ENCODE measurements at regions not wholly inside any gene's neighbourhood (a gene's known extent, or its start where the extent isn't known, plus 50 kb on each side); places are given as distances from the start of the nearest gene placed in this dataset.

DNA sequence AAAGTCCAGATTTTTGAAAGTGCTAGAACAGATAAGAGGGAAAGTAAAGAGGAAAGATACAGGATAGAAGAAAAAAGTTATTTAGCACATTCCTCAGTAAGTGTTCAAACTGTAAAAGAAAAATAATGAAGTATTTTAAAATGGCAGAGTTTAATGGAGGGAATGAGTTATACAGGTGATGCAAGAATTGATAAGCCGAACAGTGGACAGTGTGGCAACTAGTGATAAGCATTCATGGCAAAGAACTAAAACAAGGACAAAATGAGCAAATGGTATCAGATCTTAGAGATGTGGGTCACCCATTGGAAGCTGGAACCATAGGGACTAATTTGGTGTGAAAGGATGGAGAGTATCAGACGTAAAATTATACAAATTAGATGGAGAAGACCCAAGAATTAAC is 622.9 kb upstream of the SGO1 start:
- Histone ChIP-seq H3K9me3 (ENCODE audit: control insufficient read depth in 2 of 3, insufficient read depth in 1 of 3, low read length in 3 of 3) (no peaks in the 10 kb centered on the region), H3K36me3 (ENCODE audit: control insufficient read depth in 2 of 3, insufficient read depth in 3 of 3, low read length in 3 of 3) (no peaks in the 10 kb centered on the region), H3K4me1 (ENCODE audit: control insufficient read depth in 2 of 3, insufficient read depth in 2 of 3, low read depth in 1 of 3, low read length in 3 of 3) (no peaks in the 10 kb centered on the region), H3K4me3 (ENCODE audit: low read length in 3 of 3) (no peak overlapping the region), H3K27me3 (ENCODE audit: control insufficient read depth, insufficient read depth, low read length) (no peaks in the 10 kb centered on the region), H3K9ac (ENCODE audit: low read length in 3 of 3) (no peak overlapping the region), H3K27ac (ENCODE audit: low read depth in 2 of 2, low read length in 2 of 2) (no peak overlapping the region)
- no peak for FAIRE-seq
- TF ChIP-seq, protein P1, sequence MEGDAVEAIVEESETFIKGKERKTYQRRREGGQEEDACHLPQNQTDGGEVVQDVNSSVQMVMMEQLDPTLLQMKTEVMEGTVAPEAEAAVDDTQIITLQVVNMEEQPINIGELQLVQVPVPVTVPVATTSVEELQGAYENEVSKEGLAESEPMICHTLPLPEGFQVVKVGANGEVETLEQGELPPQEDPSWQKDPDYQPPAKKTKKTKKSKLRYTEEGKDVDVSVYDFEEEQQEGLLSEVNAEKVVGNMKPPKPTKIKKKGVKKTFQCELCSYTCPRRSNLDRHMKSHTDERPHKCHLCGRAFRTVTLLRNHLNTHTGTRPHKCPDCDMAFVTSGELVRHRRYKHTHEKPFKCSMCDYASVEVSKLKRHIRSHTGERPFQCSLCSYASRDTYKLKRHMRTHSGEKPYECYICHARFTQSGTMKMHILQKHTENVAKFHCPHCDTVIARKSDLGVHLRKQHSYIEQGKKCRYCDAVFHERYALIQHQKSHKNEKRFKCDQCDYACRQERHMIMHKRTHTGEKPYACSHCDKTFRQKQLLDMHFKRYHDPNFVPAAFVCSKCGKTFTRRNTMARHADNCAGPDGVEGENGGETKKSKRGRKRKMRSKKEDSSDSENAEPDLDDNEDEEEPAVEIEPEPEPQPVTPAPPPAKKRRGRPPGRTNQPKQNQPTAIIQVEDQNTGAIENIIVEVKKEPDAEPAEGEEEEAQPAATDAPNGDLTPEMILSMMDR (IDR thresholded peaks at IDR 0.05; ENCODE audit: borderline replicate concordance, extremely low read depth, insufficient read depth) = no peak
- DNase-seq = no peak
- intact Hi-C loops (cut with DNase I) = no loop called here

DNA sequence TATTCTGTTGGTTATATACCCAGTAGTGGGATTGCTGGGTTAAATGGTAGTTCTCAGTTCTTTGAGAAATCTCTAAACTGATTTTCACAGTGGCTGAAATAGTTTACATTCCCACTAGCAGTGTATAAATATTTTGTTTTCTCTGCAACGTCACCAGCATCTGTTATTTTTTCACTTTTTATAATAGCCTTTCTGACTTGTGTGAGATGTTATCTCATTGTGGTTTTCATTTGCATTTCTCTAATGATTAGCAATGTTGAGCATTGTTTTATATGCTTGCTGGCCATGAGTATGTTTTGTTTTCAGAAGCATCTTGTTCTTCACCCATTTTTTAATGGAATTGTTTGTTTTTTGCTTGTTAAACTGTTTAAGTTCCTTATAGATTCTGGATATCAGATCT is 612.7 kb upstream of the SGO1 start:
- no peak for FAIRE-seq
- peaks cover 0 to 12% (median 0%) of the 10 kb centered on the region in 3 donors for H3K9me3 ChIP-seq (ENCODE audit: control insufficient read depth in 2 of 3, insufficient read depth in 1 of 3, low read length in 3 of 3)
- H3K9ac ChIP-seq (ENCODE audit: low read length in 3 of 3) = no peak overlapping the region
- H3K27me3 ChIP-seq (ENCODE audit: control insufficient read depth, insufficient read depth, low read length) = no peaks in the 10 kb centered on the region
- no peaks in the 10 kb centered on the region for H3K36me3 ChIP-seq (ENCODE audit: control insufficient read depth in 2 of 3, insufficient read depth in 3 of 3, low read length in 3 of 3)
- no peaks in the 10 kb centered on the region for H3K4me1 ChIP-seq (ENCODE audit: control insufficient read depth in 2 of 3, insufficient read depth in 2 of 3, low read depth in 1 of 3, low read length in 3 of 3)
- TF ChIP-seq, protein P1 (IDR thresholded peaks at IDR 0.05; ENCODE audit: borderline replicate concordance, extremely low read depth, insufficient read depth) = no peak
- no peak for DNase-seq
- no peak overlapping the region for H3K4me3 ChIP-seq (ENCODE audit: low read length in 3 of 3)
- intact Hi-C loops (cut with DNase I) = no loop called here
- H3K27ac ChIP-seq (ENCODE audit: low read depth in 2 of 2, low read length in 2 of 2) = no peak overlapping the region

DNA sequence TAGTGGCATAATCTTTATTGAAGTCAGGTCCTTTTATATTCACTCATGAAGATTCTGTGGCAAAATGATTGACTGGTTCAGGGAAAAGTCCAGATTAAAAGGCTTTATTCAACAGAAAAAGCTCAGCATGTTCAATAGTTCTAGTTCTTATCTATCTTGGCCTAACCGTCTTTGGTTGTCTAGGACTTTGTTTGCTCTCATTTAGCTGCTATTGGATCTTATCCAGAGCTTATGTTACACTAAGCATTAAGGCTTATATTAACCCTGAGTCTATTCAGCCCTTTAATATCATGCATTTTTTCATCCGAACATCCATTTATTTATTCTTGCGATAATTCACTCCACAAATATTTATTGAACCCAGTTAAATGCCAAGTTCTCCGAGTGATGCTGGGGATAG is 601.0 kb upstream of the SGO1 start:
- H3K4me1 ChIP-seq (ENCODE audit: control insufficient read depth in 2 of 3, insufficient read depth in 2 of 3, low read depth in 1 of 3, low read length in 3 of 3) = no peaks in the 10 kb centered on the region
- intact Hi-C loops (cut with DNase I) = no loop called here
- FAIRE-seq = no peak

DNA sequence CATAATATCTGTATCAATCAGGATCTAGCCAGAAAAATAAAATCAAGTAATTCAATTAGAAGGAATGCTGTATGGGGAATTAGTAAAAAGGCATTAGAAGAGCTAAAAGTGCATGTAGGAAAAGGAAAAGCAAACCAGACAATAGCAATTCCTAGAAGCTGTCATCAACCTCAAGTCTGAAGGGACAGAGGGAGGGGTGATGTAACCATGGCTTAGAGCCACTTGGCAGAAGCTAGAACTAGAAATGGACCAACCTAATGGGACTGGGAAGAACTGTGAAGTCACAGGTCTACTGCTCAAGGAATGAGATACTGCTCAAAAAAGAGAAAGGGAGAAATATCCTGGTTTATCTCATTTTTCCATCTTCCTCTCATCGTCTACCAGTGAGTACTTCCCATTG is 590.7 kb upstream of the SGO1 start:
- Histone ChIP-seq H3K36me3 (ENCODE audit: control insufficient read depth in 2 of 3, insufficient read depth in 3 of 3, low read length in 3 of 3) (no peaks in the 10 kb centered on the region), H3K4me1 (ENCODE audit: control insufficient read depth in 2 of 3, insufficient read depth in 2 of 3, low read depth in 1 of 3, low read length in 3 of 3) (no peaks in the 10 kb centered on the region), H3K9ac (ENCODE audit: low read length in 3 of 3) (no peak overlapping the region), H3K27me3 (ENCODE audit: control insufficient read depth, insufficient read depth, low read length) (no peaks in the 10 kb centered on the region), H3K27ac (ENCODE audit: low read depth in 2 of 2, low read length in 2 of 2) (no peak overlapping the region), H3K4me3 (ENCODE audit: low read length in 3 of 3) (no peak overlapping the region), H3K9me3 (ENCODE audit: control insufficient read depth in 2 of 3, insufficient read depth in 1 of 3, low read length in 3 of 3) (no peaks in the 10 kb centered on the region)
- DNase-seq (no peak), FAIRE-seq (no peak)
- TF ChIP-seq, protein P1 (IDR thresholded peaks at IDR 0.05; ENCODE audit: borderline replicate concordance, extremely low read depth, insufficient read depth) = no peak
- intact Hi-C loops (cut with DNase I) = no loop called here

More for the DNA sequence above, 601.0 kb upstream of the SGO1 start:
- Histone ChIP-seq H3K27me3 (ENCODE audit: control insufficient read depth, insufficient read depth, low read length) (no peaks in the 10 kb centered on the region), H3K4me3 (ENCODE audit: low read length in 3 of 3) (no peak overlapping the region), H3K9me3 (ENCODE audit: control insufficient read depth in 2 of 3, insufficient read depth in 1 of 3, low read length in 3 of 3) (no peaks in the 10 kb centered on the region), H3K27ac (ENCODE audit: low read depth in 2 of 2, low read length in 2 of 2) (no peak overlapping the region), H3K36me3 (ENCODE audit: control insufficient read depth in 2 of 3, insufficient read depth in 3 of 3, low read length in 3 of 3) (no peaks in the 10 kb centered on the region), H3K9ac (ENCODE audit: low read length in 3 of 3) (no peak overlapping the region)
- DNase-seq = no peak
- TF ChIP-seq, protein P1 (IDR thresholded peaks at IDR 0.05; ENCODE audit: borderline replicate concordance, extremely low read depth, insufficient read depth) = no peak
